ENCODE measurements at regions not wholly inside any gene's neighbourhood (a gene's known extent, or its start where the extent isn't known, plus 50 kb on each side); places are given as distances from the start of the nearest gene placed in this dataset.

DNA sequence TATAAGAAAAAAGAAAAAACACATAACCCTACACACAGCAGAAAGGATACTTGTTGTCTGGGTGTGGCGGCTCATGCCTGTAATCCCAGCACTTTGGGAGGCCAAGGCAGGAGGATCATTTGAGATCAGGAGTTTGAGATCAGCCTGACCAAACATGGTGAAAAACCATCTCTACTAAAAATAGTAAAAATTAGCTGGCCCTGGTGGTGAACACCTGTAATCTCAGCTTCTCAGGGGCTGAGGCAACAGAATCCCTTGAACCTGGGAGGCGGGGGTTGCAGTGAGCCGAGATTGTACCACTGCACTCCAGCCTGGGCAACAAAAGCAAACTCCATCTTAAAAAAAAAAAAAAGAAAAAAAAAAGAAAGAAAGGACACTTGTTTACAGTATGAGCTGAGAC is 147.6 kb upstream of the PITX1 start:
- Mint-ChIP-seq H3K27me3 (peaks cover 3% of the 10 kb centered on the region), H3K4me1 (ENCODE audit: low read depth) (no peaks in the 10 kb centered on the region), H3K36me3 (ENCODE audit: low read depth) (no peaks in the 10 kb centered on the region), H3K4me3 (no peak overlapping the region), H3K9me3 (no peaks in the 10 kb centered on the region), H3K27ac (no peak overlapping the region)
- DNase-seq (no peak), ATAC-seq (no peak)
- TF ChIP-seq, protein P1, sequence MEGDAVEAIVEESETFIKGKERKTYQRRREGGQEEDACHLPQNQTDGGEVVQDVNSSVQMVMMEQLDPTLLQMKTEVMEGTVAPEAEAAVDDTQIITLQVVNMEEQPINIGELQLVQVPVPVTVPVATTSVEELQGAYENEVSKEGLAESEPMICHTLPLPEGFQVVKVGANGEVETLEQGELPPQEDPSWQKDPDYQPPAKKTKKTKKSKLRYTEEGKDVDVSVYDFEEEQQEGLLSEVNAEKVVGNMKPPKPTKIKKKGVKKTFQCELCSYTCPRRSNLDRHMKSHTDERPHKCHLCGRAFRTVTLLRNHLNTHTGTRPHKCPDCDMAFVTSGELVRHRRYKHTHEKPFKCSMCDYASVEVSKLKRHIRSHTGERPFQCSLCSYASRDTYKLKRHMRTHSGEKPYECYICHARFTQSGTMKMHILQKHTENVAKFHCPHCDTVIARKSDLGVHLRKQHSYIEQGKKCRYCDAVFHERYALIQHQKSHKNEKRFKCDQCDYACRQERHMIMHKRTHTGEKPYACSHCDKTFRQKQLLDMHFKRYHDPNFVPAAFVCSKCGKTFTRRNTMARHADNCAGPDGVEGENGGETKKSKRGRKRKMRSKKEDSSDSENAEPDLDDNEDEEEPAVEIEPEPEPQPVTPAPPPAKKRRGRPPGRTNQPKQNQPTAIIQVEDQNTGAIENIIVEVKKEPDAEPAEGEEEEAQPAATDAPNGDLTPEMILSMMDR (IDR thresholded peaks at IDR 0.05) = peak; percentile 12
- ChIA-PET CTCF (interaction anchor here (1.2 to 2.4 kb wide), 2 partner anchors 9 to 15 kb away, joined by 3 to 16 read pairs; no protein-coding TSS in a partner anchor), POLR2A (no interaction called here)
- intact Hi-C loops (cut with micrococcal nuclease) = no loop called here

DNA sequence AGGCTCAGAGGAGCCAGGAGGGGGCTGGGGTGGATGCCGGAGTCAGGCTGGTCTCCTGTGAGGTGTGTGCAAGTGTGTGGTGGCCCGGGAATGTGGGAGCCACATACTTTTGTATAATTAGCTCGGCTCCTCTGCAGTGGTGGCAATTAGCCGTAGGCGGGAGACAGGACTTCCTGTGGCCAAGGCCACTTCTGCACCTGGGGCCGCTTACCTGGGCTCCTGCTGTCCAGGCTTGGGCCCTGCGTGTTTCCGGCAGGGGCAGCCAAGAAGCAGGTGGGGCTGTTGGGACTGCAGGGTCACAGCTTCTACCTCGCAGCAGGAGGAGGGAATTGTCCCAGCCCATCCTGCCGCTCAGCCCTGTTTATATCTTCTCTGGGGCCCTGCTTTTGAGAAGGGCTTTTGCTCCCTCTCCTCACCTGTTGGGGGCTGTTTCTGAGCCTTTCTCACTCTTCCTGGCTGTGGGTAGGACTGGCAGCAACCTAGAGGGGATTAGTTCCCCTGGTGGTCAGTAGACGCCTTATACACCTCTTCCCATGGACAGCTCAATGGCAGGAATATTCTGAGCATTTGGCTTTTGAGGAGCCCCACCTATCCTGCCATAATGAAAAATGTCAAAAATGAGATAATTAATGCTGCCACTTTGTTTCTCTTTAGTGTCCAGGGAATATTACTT is 145.4 kb upstream of the PITX1 start:
- DNase-seq (no peak), ATAC-seq (no peak)
- POLR2A ChIA-PET = interaction anchor here (0.8 kb wide), 2 partner anchors 8 to 212 kb away, joined by 3 to 4 read pairs; no protein-coding TSS in a partner anchor
- Mint-ChIP-seq H3K4me1 (ENCODE audit: low read depth) (no peaks in the 10 kb centered on the region), H3K4me3 (no peak overlapping the region), H3K27me3 (peaks cover 3% of the 10 kb centered on the region), H3K27ac (no peak overlapping the region), H3K36me3 (ENCODE audit: low read depth) (no peaks in the 10 kb centered on the region), H3K9me3 (no peaks in the 10 kb centered on the region)
- intact Hi-C loops (cut with micrococcal nuclease) = no loop called here
- CTCF ChIA-PET = interaction anchor here (1.4 kb wide), 1 partner anchor 11 kb away, joined by 3 read pairs; no protein-coding TSS in a partner anchor
- TF ChIP-seq, protein P1 (IDR thresholded peaks at IDR 0.05) = no peak

DNA sequence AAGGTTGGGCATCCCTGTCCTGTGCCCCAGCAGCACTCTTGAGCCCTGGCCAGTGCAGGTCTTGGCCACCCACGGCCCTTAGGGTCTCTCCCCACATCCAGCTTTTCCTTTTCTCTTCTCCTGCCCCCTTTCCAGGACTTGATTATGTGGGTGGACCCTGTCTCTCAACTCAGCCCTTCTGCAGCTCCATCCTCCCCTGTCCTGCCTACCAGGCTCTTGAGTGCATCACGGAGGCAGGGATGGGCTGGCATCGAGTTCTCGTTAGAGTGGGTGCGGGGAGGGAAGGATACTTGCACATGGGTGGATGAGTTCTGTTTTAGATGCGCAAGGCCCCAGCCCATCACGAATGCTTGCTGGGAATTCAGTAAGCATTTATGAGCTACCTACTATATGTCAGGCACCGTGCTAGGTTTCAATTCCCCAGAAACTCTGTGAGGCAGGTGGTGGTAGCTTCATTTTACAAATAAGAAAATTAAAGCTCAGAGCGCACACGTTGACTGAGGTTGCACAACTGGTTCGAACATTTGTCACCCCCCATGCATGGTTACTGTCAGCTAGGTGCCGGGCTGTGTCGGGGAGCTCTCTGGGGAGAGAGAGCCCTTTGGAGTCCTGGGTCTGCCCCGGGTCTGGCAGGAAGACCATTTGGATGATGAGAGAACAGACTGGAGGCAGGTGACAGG is 144.6 kb upstream of the PITX1 start:
- CTCF ChIA-PET = interaction anchor here (0.9 to 1.4 kb wide), 2 partner anchors 11 to 12 kb away, joined by 3 read pairs; no protein-coding TSS in a partner anchor
- no peak for DNase-seq
- intact Hi-C loops (cut with micrococcal nuclease) = no loop called here

DNA sequence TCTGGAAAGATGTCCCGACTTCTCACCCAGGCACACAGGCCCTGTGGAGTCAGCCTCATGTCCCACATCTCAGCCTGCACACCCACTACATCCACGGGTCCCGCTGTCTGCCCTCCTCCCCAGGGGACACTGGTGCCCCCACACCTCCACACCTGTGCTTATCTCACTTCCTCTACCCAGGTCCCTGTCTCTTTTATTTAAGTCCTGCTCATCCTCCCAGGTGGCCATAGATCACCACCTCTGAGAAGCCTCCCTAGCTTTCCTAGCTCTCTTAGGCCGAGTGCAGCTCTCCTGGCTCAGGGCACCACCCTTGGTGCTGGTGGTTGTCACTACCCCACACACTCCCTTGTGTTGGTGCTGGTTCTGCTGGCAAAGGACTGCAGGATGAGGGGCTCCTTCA is 143.6 kb upstream of the PITX1 start:
- no peak overlapping the region for H3K4me3 Mint-ChIP-seq
- no peaks in the 10 kb centered on the region for H3K4me1 Mint-ChIP-seq (ENCODE audit: low read depth)
- peaks cover 4% of the 10 kb centered on the region for H3K27me3 Mint-ChIP-seq
- DNase-seq = no peak
- H3K27ac Mint-ChIP-seq = no peak overlapping the region
- no peaks in the 10 kb centered on the region for H3K36me3 Mint-ChIP-seq (ENCODE audit: low read depth)
- ChIA-PET POLR2A (interaction anchor here (0.9 kb wide), 1 partner anchor 150 kb away, joined by 3 read pairs; no protein-coding TSS in a partner anchor), CTCF (no interaction called here)
- no peaks in the 10 kb centered on the region for H3K9me3 Mint-ChIP-seq
- intact Hi-C loops (cut with micrococcal nuclease) = no loop called here
- no peak for ATAC-seq
- TF ChIP-seq, protein P1 (IDR thresholded peaks at IDR 0.05) = no peak

More for the DNA sequence above, 144.6 kb upstream of the PITX1 start:
- no peak overlapping the region for H3K4me3 Mint-ChIP-seq
- no peaks in the 10 kb centered on the region for H3K36me3 Mint-ChIP-seq (ENCODE audit: low read depth)
- H3K27me3 Mint-ChIP-seq = peaks cover 3% of the 10 kb centered on the region
- POLR2A ChIA-PET = interaction anchor here (0.8 kb wide), 2 partner anchors 9 to 211 kb away, joined by 3 to 4 read pairs; no protein-coding TSS in a partner anchor
- H3K27ac Mint-ChIP-seq = no peak overlapping the region
- H3K9me3 Mint-ChIP-seq = no peaks in the 10 kb centered on the region
- H3K4me1 Mint-ChIP-seq (ENCODE audit: low read depth) = no peaks in the 10 kb centered on the region
- TF ChIP-seq, protein P1 (IDR thresholded peaks at IDR 0.05) = no peak
- ATAC-seq = no peak

DNA sequence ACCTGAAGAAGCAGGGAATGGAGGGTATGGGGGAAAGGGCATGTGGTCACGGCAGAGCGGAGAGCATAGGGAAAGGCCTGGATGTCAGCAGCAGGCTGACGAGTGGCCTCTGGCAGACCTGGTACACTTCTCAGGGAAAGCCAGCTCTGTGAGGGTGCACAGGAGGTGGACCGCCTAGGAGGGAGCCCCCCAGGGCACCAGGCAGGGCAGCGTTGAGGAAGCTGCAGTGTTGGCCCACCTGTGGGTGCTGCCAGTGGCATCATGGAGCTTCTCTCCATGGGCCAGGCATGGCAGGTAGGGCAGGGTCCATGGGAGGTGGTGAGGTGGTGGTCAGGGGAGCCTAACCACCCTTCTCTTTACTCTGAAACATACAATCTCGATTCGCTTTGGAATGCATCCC is 143.0 kb upstream of the PITX1 start:
- no peaks in the 10 kb centered on the region for H3K36me3 Mint-ChIP-seq (ENCODE audit: low read depth)
- no peaks in the 10 kb centered on the region for H3K4me1 Mint-ChIP-seq (ENCODE audit: low read depth)
- TF ChIP-seq, protein P1 (IDR thresholded peaks at IDR 0.05) = no peak
- POLR2A ChIA-PET = no interaction called here
- DNase-seq = no peak
- CTCF ChIA-PET = no interaction called here
- no peak overlapping the region for H3K27ac Mint-ChIP-seq
- intact Hi-C loops (cut with micrococcal nuclease) = no loop called here
- peaks cover 8% of the 10 kb centered on the region for H3K27me3 Mint-ChIP-seq
- H3K9me3 Mint-ChIP-seq = no peaks in the 10 kb centered on the region
- no peak for ATAC-seq
- no peak overlapping the region for H3K4me3 Mint-ChIP-seq
